Spinal cord (tissue), 9 donors: ENCODE measurements at regions not wholly inside any gene's neighbourhood (a gene's known extent, or its start where the extent isn't known, plus 50 kb on each side); places are given as distances from the start of the nearest gene placed in this dataset.
"Not testable (repeated sequence)": the region's sequence is repeated elsewhere in the genome, so short reads cannot be mapped to it uniquely, and the experiment has no call there.

ENCODE experiments used
- DNase-seq, 6 donors: peaks; one replicate each; pipeline versions ENCODE4 v3.0.0 to v3.0.0-alpha.2; 2013 to 2015; ENCODE audit warnings: low spot score in 6 of 6, low read depth in 4 of 6
- H3K27ac ChIP-seq: one replicate; pipeline ENCODE4 v1.5.1; 2013; ENCODE audit warnings: low read depth, low read length, control low read depth
- H3K27me3 ChIP-seq: one replicate; pipeline ENCODE4 v1.6.1; 2013; ENCODE audit warnings: low read length; ENCODE audit not compliant: control insufficient read depth, insufficient read depth
- H3K36me3 ChIP-seq: one replicate; pipeline ENCODE4 v1.6.1; 2013; ENCODE audit warnings: low read length; ENCODE audit not compliant: control insufficient read depth, insufficient read depth
- H3K4me1 ChIP-seq: one replicate; pipeline ENCODE4 v1.6.1; 2013; ENCODE audit warnings: low read length; ENCODE audit not compliant: control insufficient read depth, insufficient read depth
- H3K4me3 ChIP-seq: one replicate; pipeline ENCODE4 v1.5.1; 2013; ENCODE audit warnings: low read depth, low read length, control low read depth
- H3K9me3 ChIP-seq: one replicate; pipeline ENCODE4 v1.6.1; 2013; ENCODE audit warnings: low read length; ENCODE audit not compliant: control insufficient read depth, insufficient read depth
- WGBS: methylation state at CpG from one replicate; pipeline ENCODE4 v1.1.5; 2013; ENCODE audit warnings: missing lambda C conversion rate; ENCODE audit not compliant: insufficient coverage; 5-methylcytosine and 5-hydroxymethylcytosine counted together
- donor health status: healthy.

DNA sequence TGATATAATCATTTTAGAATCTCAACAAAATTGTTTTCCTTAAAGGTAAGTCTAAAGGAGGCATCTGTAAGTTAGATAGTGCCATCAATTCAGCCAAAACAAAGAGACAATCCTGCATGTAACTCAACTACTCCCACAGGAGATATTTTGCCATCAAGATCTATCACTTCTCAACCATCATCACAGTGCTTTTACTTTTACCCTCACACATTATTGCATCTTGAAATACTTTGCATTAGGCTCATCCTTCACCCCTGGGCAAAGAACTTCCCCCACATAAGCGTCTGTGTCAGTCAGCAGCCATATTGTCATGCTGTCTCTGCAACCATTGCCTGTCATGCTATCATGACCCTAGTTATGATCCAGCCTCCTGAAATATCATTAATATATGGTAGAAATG is 54.9 kb upstream of the NLGN1 start:
- Histone ChIP-seq H3K36me3 (no peaks in the 10 kb centered on the region), H3K4me3 (no peak overlapping the region), H3K27ac (no peak overlapping the region), H3K9me3 (no peaks in the 10 kb centered on the region), H3K4me1 (no peaks in the 10 kb centered on the region), H3K27me3 (no peaks in the 10 kb centered on the region)
- WGBS, result no CpG with 5 or more reads among the region's 1 CpG
- no peak for DNase-seq

DNA sequence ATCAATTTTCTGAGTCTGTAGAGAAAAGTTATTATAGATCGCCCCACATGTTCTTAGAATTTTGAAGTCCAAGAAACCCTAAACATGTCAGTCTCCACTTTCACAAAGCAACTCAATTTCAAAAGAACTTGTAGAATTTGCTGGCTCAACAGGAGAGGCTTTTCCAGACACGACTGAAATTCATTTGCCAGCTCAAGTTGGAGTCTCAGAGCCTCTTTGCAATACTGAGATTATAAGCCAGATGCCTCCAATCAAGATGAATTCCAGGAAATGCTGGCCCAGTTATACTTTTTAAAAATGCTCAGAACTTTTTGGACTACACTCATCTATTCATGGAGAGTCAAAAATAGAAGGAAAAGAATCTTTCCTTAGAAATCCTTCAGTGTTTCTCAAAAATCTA is 56.9 kb upstream of the NLGN1 start:
- Histone ChIP-seq H3K9me3 (no peaks in the 10 kb centered on the region), H3K27ac (no peak overlapping the region), H3K4me3 (no peak overlapping the region), H3K36me3 (no peaks in the 10 kb centered on the region), H3K27me3 (no peaks in the 10 kb centered on the region), H3K4me1 (no peaks in the 10 kb centered on the region)
- 27% methylated on average over 1 of the region's 2 CpGs for WGBS
- peak in 1 of 6 donors; percentile 51 for DNase-seq

DNA sequence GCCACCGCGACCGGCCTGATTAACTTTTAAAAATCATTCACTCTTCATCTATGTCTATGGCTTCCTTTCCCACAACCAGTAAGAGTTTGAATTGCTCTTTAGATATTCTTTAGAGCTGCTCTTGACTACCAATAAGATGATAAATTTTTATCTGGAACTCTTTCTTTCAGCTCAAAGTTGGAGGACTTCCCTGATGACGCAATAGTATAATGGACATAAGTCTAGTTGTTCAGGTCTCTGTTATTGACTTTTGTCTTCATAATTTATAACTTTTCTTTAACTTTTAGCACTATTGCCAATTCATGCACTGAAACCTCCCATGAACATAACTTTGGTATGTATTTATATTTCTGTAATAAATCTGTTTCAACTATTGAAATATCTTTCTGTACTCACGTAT is 61.3 kb upstream of the NLGN1 start:
- Histone ChIP-seq H3K4me3 (no peak overlapping the region), H3K36me3 (no peaks in the 10 kb centered on the region), H3K27me3 (no peaks in the 10 kb centered on the region), H3K9me3 (no peaks in the 10 kb centered on the region), H3K4me1 (no peaks in the 10 kb centered on the region), H3K27ac (no peak overlapping the region)
- DNase-seq, result no peak
- WGBS, result no CpG with 5 or more reads among the region's 5 CpGs

DNA sequence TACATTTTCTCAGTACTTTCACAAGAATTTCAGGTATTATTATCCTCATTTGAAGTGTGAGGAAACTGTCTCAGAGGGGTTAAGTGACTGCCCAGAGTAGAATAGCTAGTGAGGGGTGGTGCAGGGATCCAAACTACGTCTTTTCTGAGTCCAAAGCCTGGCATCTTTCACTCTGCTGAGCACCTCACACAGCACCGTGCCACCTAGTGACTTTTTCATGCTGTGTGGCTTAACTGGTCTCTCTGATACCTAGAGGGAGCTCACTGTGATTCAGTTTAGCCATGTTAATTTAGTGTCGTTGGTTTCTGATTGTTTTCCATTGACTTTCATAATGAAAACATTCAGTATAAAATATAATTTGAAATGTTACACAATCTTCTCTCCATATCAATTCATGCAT is 91.4 kb upstream of the NLGN1 start:
- WGBS, result 80% methylated on average over 1 of the region's 3 CpGs
- DNase-seq, result no peak
- Histone ChIP-seq H3K4me1 (no peaks in the 10 kb centered on the region), H3K36me3 (no peaks in the 10 kb centered on the region), H3K4me3 (no peak overlapping the region), H3K27me3 (no peaks in the 10 kb centered on the region), H3K9me3 (no peaks in the 10 kb centered on the region), H3K27ac (no peak overlapping the region)

DNA sequence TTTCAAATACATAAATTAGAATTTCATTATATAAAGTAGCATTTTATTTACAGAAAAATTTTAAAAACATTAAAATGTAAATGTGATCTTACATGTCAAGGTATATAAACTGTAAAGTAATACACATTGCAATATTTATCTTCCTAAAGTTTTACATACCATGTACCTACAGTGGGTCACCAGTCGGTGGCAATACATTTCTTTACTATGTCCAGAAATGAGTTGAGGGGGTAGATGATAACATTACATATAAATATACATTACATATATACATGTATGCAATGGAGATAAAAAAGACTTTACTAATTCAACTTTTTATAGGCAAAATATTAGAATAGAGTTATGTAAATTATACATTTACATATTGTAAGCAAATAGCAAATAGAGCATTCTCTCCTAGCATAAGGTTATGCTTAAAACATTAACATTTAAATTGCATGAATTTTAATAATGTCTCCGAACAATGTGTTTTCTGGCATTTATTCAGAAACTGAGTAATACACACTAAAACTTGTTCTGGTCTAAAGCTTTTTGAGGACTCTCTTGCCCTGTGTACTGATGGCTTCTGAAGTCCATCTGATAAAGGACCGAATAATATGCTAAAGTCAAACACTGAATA is 93.3 kb upstream of the NLGN1 start:
- H3K4me3 ChIP-seq, result no peak overlapping the region
- H3K27me3 ChIP-seq, result no peaks in the 10 kb centered on the region
- WGBS, result no CpG with 5 or more reads among the region's 3 CpGs
- H3K36me3 ChIP-seq, result no peaks in the 10 kb centered on the region
- peaks cover 3% of the 10 kb centered on the region for H3K9me3 ChIP-seq
- H3K4me1 ChIP-seq, result no peaks in the 10 kb centered on the region
- no peak for DNase-seq
- H3K27ac ChIP-seq, result no peak overlapping the region

DNA sequence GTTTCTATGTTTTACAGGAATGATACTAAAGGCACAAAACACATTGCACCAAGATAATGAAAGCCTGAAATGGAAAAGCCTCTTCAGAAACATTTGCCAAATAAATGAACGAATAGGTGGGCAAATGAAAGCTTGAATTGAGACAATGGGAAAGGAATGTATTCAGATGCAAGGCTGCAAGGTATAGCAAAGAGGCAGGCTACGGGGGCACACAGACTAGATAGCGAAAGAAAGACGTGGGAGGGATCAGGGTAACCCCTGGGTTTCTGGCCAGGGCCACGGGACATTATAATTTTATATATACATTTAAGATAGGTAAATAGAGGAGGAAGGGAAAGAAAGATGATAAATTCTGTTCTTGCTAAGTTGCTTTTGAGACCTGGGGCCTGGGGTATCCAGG is 95.9 kb upstream of the NLGN1 start:
- H3K4me3 ChIP-seq, result no peak overlapping the region
- no peak for DNase-seq
- peaks cover 3% of the 10 kb centered on the region for H3K9me3 ChIP-seq
- no peaks in the 10 kb centered on the region for H3K27me3 ChIP-seq
- no peaks in the 10 kb centered on the region for H3K36me3 ChIP-seq
- H3K27ac ChIP-seq, result no peak overlapping the region
- H3K4me1 ChIP-seq, result no peaks in the 10 kb centered on the region
- 38% methylated on average over 1 of the region's 5 CpGs for WGBS

DNA sequence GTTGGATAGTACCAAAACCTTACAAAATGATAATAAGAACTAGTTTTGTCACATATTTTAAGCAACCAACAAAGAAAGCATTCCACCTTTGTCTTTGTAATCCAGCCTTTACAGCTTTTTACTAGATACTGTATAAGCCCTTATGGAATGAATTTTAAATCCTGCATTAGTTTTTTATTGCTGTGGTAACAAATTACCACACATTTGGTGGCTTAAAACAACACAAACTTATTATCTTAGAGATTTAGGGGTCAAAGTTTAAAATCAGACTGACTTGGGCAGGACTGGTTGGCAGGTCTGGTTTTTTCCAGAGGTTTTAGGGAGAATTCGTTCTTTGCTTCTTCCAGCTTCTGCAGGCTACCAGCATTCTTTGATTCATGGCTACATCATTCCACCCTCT is 108.5 kb upstream of the NLGN1 start:
- Histone ChIP-seq H3K4me3 (no peak overlapping the region), H3K9me3 (no peaks in the 10 kb centered on the region), H3K36me3 (no peaks in the 10 kb centered on the region), H3K27me3 (no peaks in the 10 kb centered on the region), H3K27ac (no peak overlapping the region), H3K4me1 (no peaks in the 10 kb centered on the region)
- 67% methylated on average over 1 of the region's 1 CpG for WGBS
- no peak for DNase-seq

DNA sequence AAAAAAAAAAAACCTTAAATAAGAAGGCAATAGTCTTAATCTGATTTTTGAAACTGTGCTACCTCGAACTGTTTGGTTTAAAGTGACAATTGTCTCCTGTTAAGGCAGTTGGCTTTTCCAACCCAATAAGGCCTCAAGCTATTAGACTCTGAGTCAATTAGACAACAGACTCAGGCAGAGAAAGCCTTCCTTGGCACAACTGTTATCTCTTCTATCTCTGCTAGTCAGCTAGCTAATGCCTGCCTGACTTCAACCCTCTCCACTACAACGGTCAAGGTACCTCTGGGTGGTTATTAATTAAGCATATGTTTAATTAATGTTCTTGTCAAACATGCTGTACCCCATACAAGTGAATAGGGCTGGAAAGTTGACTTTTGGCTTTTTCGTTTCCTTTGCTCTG is 110.2 kb upstream of the NLGN1 start:
- DNase-seq, result no peak
- Histone ChIP-seq H3K27ac (no peak overlapping the region), H3K4me3 (no peak overlapping the region), H3K4me1 (no peaks in the 10 kb centered on the region), H3K36me3 (no peaks in the 10 kb centered on the region), H3K27me3 (no peaks in the 10 kb centered on the region), H3K9me3 (no peaks in the 10 kb centered on the region)
- WGBS, result 100% methylated on average over 1 of the region's 3 CpGs

DNA sequence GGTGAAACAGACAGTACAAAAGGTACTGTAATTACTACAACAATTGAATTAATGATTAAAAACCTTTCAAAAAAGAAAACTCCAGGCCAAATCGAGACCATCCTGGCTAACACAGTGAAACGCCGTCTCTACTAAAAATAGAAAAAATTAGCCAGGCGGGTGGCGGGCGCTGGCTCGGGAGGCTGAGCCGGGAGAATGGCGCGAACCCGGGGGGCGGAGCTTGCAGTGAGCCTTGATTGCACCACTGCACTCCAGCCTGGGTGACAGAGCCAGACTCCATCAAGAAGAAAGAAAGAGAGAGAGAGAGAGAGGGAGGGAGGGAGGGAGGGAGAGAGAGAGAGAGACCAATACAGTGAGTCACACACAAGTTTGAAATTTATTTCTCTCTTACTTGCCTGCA is 111.0 kb upstream of the NLGN1 start:
- WGBS, result 100% methylated on average over 12 of the region's 12 CpGs
- DNase-seq, H3K27me3 ChIP-seq, H3K27ac ChIP-seq, H3K4me1 ChIP-seq, H3K36me3 ChIP-seq, H3K4me3 ChIP-seq, H3K9me3 ChIP-seq: not testable (repeated sequence)

DNA sequence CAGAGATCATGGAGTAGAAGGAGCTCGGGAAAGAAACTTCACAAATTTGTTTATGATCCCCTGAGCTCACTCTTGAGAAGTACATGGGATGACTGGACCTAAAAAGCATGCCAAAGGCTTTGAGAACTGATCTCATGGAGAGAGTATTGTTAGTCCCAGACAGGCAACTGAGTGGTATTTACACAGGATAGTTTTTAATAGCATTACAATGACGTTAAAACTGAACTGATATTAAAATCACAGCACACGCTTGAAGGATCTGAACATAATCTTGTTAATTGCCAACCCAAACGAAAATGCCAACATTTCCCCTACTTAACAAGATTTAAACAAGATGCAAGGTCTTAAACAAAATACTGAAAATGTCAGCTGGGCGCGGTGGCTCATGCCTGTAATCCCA is 113.2 kb upstream of the NLGN1 start:
- Histone ChIP-seq H3K4me1 (no peaks in the 10 kb centered on the region), H3K9me3 (no peaks in the 10 kb centered on the region), H3K27ac (no peak overlapping the region), H3K27me3 (no peaks in the 10 kb centered on the region), H3K4me3 (no peak overlapping the region), H3K36me3 (no peaks in the 10 kb centered on the region)
- 86% methylated on average over 5 of the region's 6 CpGs for WGBS
- DNase-seq, result no peak
